ENCODE measurements at regions not wholly inside any gene's neighbourhood (a gene's known extent, or its start where the extent isn't known, plus 50 kb on each side); places are given as distances from the start of the nearest gene placed in this dataset.

- Histone ChIP-seq H3K27ac (ENCODE audit: insufficient read depth, low read length) (no peak overlapping the region), H4K8ac (ENCODE audit: low read depth in 2 of 2, low read length in 2 of 2) (no peak overlapping the region), H2AK5ac (ENCODE audit: low read depth, low read length) (no peak overlapping the region), H3K27me3 (ENCODE audit: control insufficient read depth, insufficient read depth, low read length) (no peaks in the 10 kb centered on the region), H3K9me3 (ENCODE audit: control insufficient read depth, insufficient read depth, low read length) (no peaks in the 10 kb centered on the region), H3K4me3 (ENCODE audit: insufficient read depth, low read depth, low read length) (no peak overlapping the region), H4K20me1 (ENCODE audit: insufficient read depth, low read length) (no peaks in the 10 kb centered on the region), H2AFZ (replicated peaks; ENCODE audit: low read length, poor library complexity) (no peak overlapping the region), H3K79me1 (ENCODE audit: low read depth in 1 of 2, low read length in 2 of 2) (no peaks in the 10 kb centered on the region), H3K14ac (replicated peaks; ENCODE audit: low read depth, low read length) (no peak overlapping the region), H2BK20ac (ENCODE audit: low read depth, low read length) (no peak overlapping the region), H4K91ac (ENCODE audit: insufficient read depth, low read depth, low read length) (no peak overlapping the region), H2BK120ac (ENCODE audit: low read depth, low read length) (no peak overlapping the region), H3K18ac (ENCODE audit: low read depth, low read length) (no peak overlapping the region; the same call in 1 of the 2 replicates), H3K56ac (ENCODE audit: extremely low read depth, insufficient read depth, low read length) (no peak overlapping the region), H2BK5ac (ENCODE audit: low read depth, low read length, poor library complexity, severe bottlenecking) (no peak overlapping the region), H3K36me3 (ENCODE audit: control insufficient read depth, insufficient read depth, low read length) (no peaks in the 10 kb centered on the region), H3K4ac (ENCODE audit: low read depth, low read length) (no peak overlapping the region), H4K5ac (ENCODE audit: low read depth, low read length) (no peak overlapping the region), H3K4me2 (ENCODE audit: low read depth, low read length) (no peak overlapping the region), H2BK15ac (ENCODE audit: low read depth, low read length) (no peak overlapping the region), H3K9me1 (ENCODE audit: insufficient read depth, low read length) (no peaks in the 10 kb centered on the region), H3K9ac (ENCODE audit: low read depth, low read length) (no peak overlapping the region), H3K4me1 (ENCODE audit: control insufficient read depth, insufficient read depth, low read length) (no peaks in the 10 kb centered on the region), H2AK9ac (replicated peaks; ENCODE audit: low read depth, low read length, poor library complexity) (no peak overlapping the region), H3K23ac (ENCODE audit: low read depth, low read length) (no peak overlapping the region)
- intact Hi-C loops (cut with micrococcal nuclease): no loop called here
- dilution Hi-C loops (cut with HindIII; ENCODE audit: low sequenced_read_pairs, unreplicated experiment): no loop called here
- in situ Hi-C loops (cut with MboI; ENCODE audit: low sequenced_read_pairs): no loop called here
- ATAC-seq (ENCODE audit: low read depth) (no peak), DNase-seq (no peak)
- TF ChIP-seq NFE2L2 (IDR thresholded peaks at IDR 0.05; ENCODE audit: low read depth, low read length): no peak
- TF ChIP-seq BHLHE40 (IDR thresholded peaks at IDR 0.05; ENCODE audit: low read depth, low read length): no peak
- TF ChIP-seq ELK1 (IDR thresholded peaks at IDR 0.05; ENCODE audit: borderline replicate concordance, low read depth, low read length): no peak
- TF ChIP-seq CHD1 (IDR thresholded peaks at IDR 0.05; ENCODE audit: low read depth, low read length): no peak
- no peak for TF ChIP-seq RAD21 (IDR thresholded peaks at IDR 0.05; ENCODE audit: low read length)
- TF ChIP-seq, protein P1, sequence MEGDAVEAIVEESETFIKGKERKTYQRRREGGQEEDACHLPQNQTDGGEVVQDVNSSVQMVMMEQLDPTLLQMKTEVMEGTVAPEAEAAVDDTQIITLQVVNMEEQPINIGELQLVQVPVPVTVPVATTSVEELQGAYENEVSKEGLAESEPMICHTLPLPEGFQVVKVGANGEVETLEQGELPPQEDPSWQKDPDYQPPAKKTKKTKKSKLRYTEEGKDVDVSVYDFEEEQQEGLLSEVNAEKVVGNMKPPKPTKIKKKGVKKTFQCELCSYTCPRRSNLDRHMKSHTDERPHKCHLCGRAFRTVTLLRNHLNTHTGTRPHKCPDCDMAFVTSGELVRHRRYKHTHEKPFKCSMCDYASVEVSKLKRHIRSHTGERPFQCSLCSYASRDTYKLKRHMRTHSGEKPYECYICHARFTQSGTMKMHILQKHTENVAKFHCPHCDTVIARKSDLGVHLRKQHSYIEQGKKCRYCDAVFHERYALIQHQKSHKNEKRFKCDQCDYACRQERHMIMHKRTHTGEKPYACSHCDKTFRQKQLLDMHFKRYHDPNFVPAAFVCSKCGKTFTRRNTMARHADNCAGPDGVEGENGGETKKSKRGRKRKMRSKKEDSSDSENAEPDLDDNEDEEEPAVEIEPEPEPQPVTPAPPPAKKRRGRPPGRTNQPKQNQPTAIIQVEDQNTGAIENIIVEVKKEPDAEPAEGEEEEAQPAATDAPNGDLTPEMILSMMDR (conservative IDR thresholded peaks at IDR 0.05; ENCODE audit: low read depth, low read length): no peak
- TF ChIP-seq, protein P2, sequence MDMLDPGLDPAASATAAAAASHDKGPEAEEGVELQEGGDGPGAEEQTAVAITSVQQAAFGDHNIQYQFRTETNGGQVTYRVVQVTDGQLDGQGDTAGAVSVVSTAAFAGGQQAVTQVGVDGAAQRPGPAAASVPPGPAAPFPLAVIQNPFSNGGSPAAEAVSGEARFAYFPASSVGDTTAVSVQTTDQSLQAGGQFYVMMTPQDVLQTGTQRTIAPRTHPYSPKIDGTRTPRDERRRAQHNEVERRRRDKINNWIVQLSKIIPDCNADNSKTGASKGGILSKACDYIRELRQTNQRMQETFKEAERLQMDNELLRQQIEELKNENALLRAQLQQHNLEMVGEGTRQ (IDR thresholded peaks at IDR 0.05; ENCODE audit: low read depth, low read length): no peak
- TF ChIP-seq MAZ (IDR thresholded peaks at IDR 0.05; ENCODE audit: borderline replicate concordance, low read depth, low read length): no peak
- ChIA-PET CTCF (no interaction called here), POLR2A (ENCODE audit: unreplicated experiment) (no interaction called here)
- no TSS peak for BruUV-seq (replicated peaks)
- WGBS, 2 experiments (ENCODE audit: extremely low coverage in 2 of 2, insufficient read length in 1 of 2): no CpG with 5 or more reads among the region's 9 CpGs
Observed at GRCh38 chr1:232123775-232124659, 497.4 kb downstream of the DISC1 start.

All from IMR-90 (cell line).